HCT116 (cell line): ENCODE measurements at regions not wholly inside any gene's neighbourhood (a gene's known extent, or its start where the extent isn't known, plus 50 kb on each side); places are given as distances from the start of the nearest gene placed in this dataset.

Experiments used
- ATAC-seq: fragments of 200-7000 bp; cut with Tn5 transposase; 2 replicates; pipeline ENCODE4 v1.9.1; 2020; ENCODE audit warnings: mild to moderate bottlenecking, moderate library complexity
- BruUV-seq: library from RNA; stranded (reverse); fragments of 400-500 nt; replicated peaks from 2 replicates; lab custom pipeline; 2021; lab: Mats Ljungman, UMichigan
- CTCF ChIA-PET: fragments of 300-600 bp; sonication (Branson Sonifier 250); formaldehyde crosslinking; loops from one replicate; lab custom pipeline; 2021; ENCODE audit warnings: antibody characterized with exemption; lab: Charles Lee
- POLR2A ChIA-PET: fragments of 300-600, 350-600 bp; sonication (Branson Sonifier 250); formaldehyde crosslinking; loops from one replicate; lab custom pipeline; 2021; ENCODE audit warnings: antibody characterized with exemption; lab: Charles Lee
- RAD21 ChIA-PET, 2 experiments: fragments of 300-600 bp; sonication (Branson Sonifier 250); formaldehyde crosslinking; loops; one replicate each; lab custom pipeline; 2023; ENCODE audit warnings: low total read pairs in 2 of 2; ENCODE audit not compliant: uncharacterized antibody in 2 of 2, unreplicated experiment in 2 of 2, low non-redundant PET in 1 of 2; lab: Charles Lee
- DNase-seq: peaks from one replicate; pipeline ENCODE4 v3.0.0-alpha.2; 2010; ENCODE audit warnings: low read depth, low spot score
- H2AFZ ChIP-seq: fragments of 200-600 bp; shearing (Covaris generic), sonication (generic); 2 replicates; pipeline ENCODE4 v1.6.1; 2017; ENCODE audit warnings: low read depth, mixed run types, mixed read lengths, antibody characterized with exemption, low read length; ENCODE audit not compliant: poor library complexity, severe bottlenecking
- H3K27ac ChIP-seq: 2 replicates; pipeline ENCODE4 v1.5.1; 2012; ENCODE audit warnings: low read depth, low read length
- H3K27me3 ChIP-seq: fragments of 200-600 bp; sonication (generic); 2 replicates; pipeline ENCODE4 v1.6.1; 2016; ENCODE audit warnings: mixed run types, low read length, mixed read lengths; ENCODE audit not compliant: insufficient read depth
- H3K36me3 ChIP-seq, 2 experiments: fragments of 200-500 bp in 1 of 2; fragments of 200-600 bp in 1 of 2; sonication (Bioruptor generic) in 1 of 2; sonication (generic) in 1 of 2; 2 replicates each; pipeline versions ENCODE4 v1.5.1 to v1.6.1; 2014 to 2016; ENCODE audit warnings: low read length in 2 of 2, inconsistent platforms in 1 of 2, mixed read lengths in 1 of 2, mixed run types in 1 of 2; ENCODE audit not compliant: insufficient read depth in 2 of 2, control insufficient read depth in 1 of 2
- H3K4me1 ChIP-seq, 2 experiments: fragments of 200-600 bp in 1 of 2; sonication (generic) in 1 of 2; 2 replicates each; pipeline versions ENCODE4 v1.5.1 to v1.6.1; 2012 to 2017; ENCODE audit warnings: low read length in 2 of 2, inconsistent platforms in 1 of 2, mild to moderate bottlenecking in 1 of 2, mixed read lengths in 1 of 2, mixed run types in 1 of 2, moderate library complexity in 1 of 2; ENCODE audit not compliant: insufficient read depth in 2 of 2, control insufficient read depth in 1 of 2
- H3K4me2 ChIP-seq: fragments of 200-600 bp; sonication (generic); 2 replicates; pipeline ENCODE4 v1.6.1; 2017; ENCODE audit warnings: mixed run types, low read length, mixed read lengths
- H3K4me3 ChIP-seq, 2 experiments: fragments of 200-600 bp in 1 of 2; sonication (generic) in 1 of 2; replicated peaks in 1 of 2; 2 replicates each; pipeline ENCODE4 v1.5.1; 2011 to 2016; ENCODE audit warnings: low read length in 2 of 2, control low read depth in 1 of 2, low read depth in 1 of 2, mild to moderate bottlenecking in 1 of 2, mixed read lengths in 1 of 2, mixed run types in 1 of 2
- H3K79me2 ChIP-seq: fragments of 200-600 bp; sonication (generic); 2 replicates; pipeline ENCODE4 v1.6.1; 2017; ENCODE audit warnings: mild to moderate bottlenecking, mixed run types, low read length, moderate library complexity, mixed read lengths; ENCODE audit not compliant: insufficient read depth
- H3K9ac ChIP-seq: fragments of 200-600 bp; sonication (generic); 2 replicates; pipeline ENCODE4 v1.6.1; 2016; ENCODE audit warnings: low read length, mixed read lengths
- H3K9me2 ChIP-seq: fragments of 200-600 bp; sonication (generic), shearing (Covaris generic); 2 replicates; pipeline ENCODE4 v1.6.1; 2017; ENCODE audit warnings: mixed run types, mild to moderate bottlenecking, moderate library complexity; ENCODE audit not compliant: insufficient read depth
- H3K9me3 ChIP-seq, 2 experiments: fragments of 200-500 bp in 1 of 2; fragments of 200-600 bp in 1 of 2; sonication (Bioruptor generic) in 1 of 2; sonication (generic) in 1 of 2; 2 replicates each; pipeline ENCODE4 v1.6.1; 2014 to 2017; ENCODE audit warnings: low read length in 2 of 2, mixed read lengths in 2 of 2, inconsistent platforms in 1 of 2, low read depth in 1 of 2, mild to moderate bottlenecking in 1 of 2, mixed run types in 1 of 2, moderate library complexity in 1 of 2; ENCODE audit not compliant: control insufficient read depth in 1 of 2, insufficient read depth in 1 of 2
- H4K20me1 ChIP-seq: fragments of 200-600 bp; sonication (generic), shearing (Covaris generic); 2 replicates; pipeline ENCODE4 v1.6.1; 2017; ENCODE audit warnings: mixed run types, mild to moderate bottlenecking, moderate library complexity; ENCODE audit not compliant: insufficient read depth
- CEBPB ChIP-seq: IDR thresholded peaks from 2 replicates; pipeline ENCODE4 v1.6.1; 2012; ENCODE audit warnings: low read depth
- ELF1 ChIP-seq: IDR thresholded peaks from 2 replicates; pipeline ENCODE4 v1.6.1; 2012; ENCODE audit warnings: low read depth, borderline replicate concordance
- EZH2 ChIP-seq: fragments of 200-600 bp; sonication (generic); IDR thresholded peaks from 2 replicates; pipeline ENCODE4 v1.6.1; 2017; ENCODE audit warnings: antibody characterized with exemption, mixed run types
- EZH2phosphoT487 ChIP-seq: fragments of 200-600 bp; IDR thresholded peaks from 2 replicates; pipeline ENCODE4 v1.6.1; 2018; ENCODE audit warnings: antibody characterized with exemption, borderline replicate concordance
- RAD21 ChIP-seq: IDR thresholded peaks from 2 replicates; pipeline ENCODE4 v1.6.1; 2012; ENCODE audit warnings: low read depth, mild to moderate bottlenecking
- SP1 ChIP-seq: IDR thresholded peaks from 2 replicates; pipeline ENCODE4 v1.6.1; 2012; ENCODE audit warnings: low read depth
- YY1 ChIP-seq: IDR thresholded peaks from 2 replicates; pipeline ENCODE4 v1.6.1; 2011; ENCODE audit warnings: low read length, low read depth, moderate library complexity, mild to moderate bottlenecking; ENCODE audit not compliant: insufficient replicate concordance; ENCODE audit errors: extremely low read depth
- ZFX ChIP-seq: fragments of 450-650 bp; IDR thresholded peaks from 2 replicates; pipeline ENCODE4 v1.6.1; 2017
- ZNF274 ChIP-seq: fragments of 200-500 bp; sonication (Bioruptor generic); IDR thresholded peaks from 2 replicates; pipeline ENCODE4 v1.6.1; 2014; ENCODE audit warnings: mild to moderate bottlenecking, low read depth, low read length, inconsistent platforms
- intact Hi-C: fragments of 100-400 bp; cut with micrococcal nuclease; formaldehyde crosslinking; loops from 2 replicates; pipeline ENCODE4 v1.10.0; 2022
- TF ChIP-seq, protein P1 (sequence below): IDR thresholded peaks from 2 replicates; pipeline ENCODE4 v1.6.1; 2012; ENCODE audit warnings: low read depth
- TF ChIP-seq, protein P2 (sequence below): IDR thresholded peaks from 2 replicates; pipeline ENCODE4 v1.6.1; 2012
- TF ChIP-seq, protein P3 (sequence below): IDR thresholded peaks from 2 replicates; pipeline ENCODE4 v1.6.1; 2012

DNA sequence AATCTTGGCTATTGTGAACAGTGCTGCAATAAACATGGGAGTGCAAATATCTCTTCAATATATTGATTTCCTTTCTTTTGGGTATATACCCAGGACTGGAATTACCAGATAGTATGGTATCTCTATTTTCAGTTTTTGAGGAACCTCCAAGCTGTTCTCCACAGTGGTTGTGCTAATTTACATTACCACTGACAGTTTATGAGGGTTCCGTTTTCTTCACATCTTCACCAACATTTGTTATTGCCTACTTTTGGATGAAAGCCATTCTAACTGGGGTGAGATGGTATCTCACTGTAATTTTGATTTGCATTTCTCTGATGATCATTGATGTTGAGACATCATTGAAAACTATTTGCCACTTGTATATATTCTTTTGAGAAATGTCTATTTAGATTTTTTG lies 79.6 kb upstream of the ZNF827 start:
- Histone ChIP-seq H4K20me1 (no peaks in the 10 kb centered on the region), H2AFZ (no peak overlapping the region), H3K4me2 (no peak overlapping the region), H3K36me3 (no peaks in the 10 kb centered on the region), H3K27ac (no peak overlapping the region), H3K27me3 (no peaks in the 10 kb centered on the region), H3K9ac (no peak overlapping the region), H3K79me2 (no peaks in the 10 kb centered on the region), H3K9me3 (no peaks in the 10 kb centered on the region), H3K9me2 (no peaks in the 10 kb centered on the region), H3K4me3 (no peak overlapping the region), H3K4me1 (no peaks in the 10 kb centered on the region)
- TF ChIP-seq ZNF274, result no peak
- no peak for TF ChIP-seq ZFX
- TF ChIP-seq, protein P1, sequence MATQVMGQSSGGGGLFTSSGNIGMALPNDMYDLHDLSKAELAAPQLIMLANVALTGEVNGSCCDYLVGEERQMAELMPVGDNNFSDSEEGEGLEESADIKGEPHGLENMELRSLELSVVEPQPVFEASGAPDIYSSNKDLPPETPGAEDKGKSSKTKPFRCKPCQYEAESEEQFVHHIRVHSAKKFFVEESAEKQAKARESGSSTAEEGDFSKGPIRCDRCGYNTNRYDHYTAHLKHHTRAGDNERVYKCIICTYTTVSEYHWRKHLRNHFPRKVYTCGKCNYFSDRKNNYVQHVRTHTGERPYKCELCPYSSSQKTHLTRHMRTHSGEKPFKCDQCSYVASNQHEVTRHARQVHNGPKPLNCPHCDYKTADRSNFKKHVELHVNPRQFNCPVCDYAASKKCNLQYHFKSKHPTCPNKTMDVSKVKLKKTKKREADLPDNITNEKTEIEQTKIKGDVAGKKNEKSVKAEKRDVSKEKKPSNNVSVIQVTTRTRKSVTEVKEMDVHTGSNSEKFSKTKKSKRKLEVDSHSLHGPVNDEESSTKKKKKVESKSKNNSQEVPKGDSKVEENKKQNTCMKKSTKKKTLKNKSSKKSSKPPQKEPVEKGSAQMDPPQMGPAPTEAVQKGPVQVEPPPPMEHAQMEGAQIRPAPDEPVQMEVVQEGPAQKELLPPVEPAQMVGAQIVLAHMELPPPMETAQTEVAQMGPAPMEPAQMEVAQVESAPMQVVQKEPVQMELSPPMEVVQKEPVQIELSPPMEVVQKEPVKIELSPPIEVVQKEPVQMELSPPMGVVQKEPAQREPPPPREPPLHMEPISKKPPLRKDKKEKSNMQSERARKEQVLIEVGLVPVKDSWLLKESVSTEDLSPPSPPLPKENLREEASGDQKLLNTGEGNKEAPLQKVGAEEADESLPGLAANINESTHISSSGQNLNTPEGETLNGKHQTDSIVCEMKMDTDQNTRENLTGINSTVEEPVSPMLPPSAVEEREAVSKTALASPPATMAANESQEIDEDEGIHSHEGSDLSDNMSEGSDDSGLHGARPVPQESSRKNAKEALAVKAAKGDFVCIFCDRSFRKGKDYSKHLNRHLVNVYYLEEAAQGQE, result no peak
- no peak for TF ChIP-seq ELF1
- TF ChIP-seq, protein P2, sequence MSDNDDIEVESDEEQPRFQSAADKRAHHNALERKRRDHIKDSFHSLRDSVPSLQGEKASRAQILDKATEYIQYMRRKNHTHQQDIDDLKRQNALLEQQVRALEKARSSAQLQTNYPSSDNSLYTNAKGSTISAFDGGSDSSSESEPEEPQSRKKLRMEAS, result no peak
- ChIA-PET POLR2A (no interaction called here), CTCF (no interaction called here), RAD21 (no interaction called here)
- intact Hi-C loops, result no loop called here
- DNase-seq, result no peak
- BruUV-seq, result no TSS peak
- ATAC-seq, result no peak

DNA sequence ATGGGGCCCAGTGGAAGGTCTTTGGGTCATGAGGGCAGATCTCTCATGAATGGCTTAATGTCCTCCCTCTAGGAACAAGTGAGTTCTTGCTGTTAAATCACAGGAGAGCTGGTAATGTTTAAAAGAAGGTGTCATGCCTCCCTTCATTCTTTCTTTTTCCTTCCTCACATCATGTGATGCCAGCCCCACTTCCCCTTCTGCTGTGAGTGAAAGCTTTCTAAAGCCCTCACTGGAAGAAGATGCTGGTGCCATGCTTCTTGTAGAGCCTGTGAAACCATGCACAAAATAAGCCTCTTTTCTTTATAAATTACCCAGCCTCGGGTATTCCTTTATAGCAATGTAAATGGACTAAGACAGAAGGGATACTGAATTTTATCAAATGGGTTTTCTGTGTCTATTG lies 66.1 kb upstream of the ZNF827 start:
- RAD21 ChIA-PET, result no interaction called here
- TF ChIP-seq RAD21, result no peak
- TF ChIP-seq ELF1, result no peak
- no peak for TF ChIP-seq YY1
- no peak for TF ChIP-seq ZNF274
- TF ChIP-seq SP1, result no peak
- no peak for TF ChIP-seq EZH2phosphoT487
- TF ChIP-seq, protein P3, sequence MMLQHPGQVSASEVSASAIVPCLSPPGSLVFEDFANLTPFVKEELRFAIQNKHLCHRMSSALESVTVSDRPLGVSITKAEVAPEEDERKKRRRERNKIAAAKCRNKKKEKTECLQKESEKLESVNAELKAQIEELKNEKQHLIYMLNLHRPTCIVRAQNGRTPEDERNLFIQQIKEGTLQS, result no peak
- TF ChIP-seq, protein P1, result no peak
- TF ChIP-seq, protein P2, result no peak
- TF ChIP-seq EZH2, result no peak
- no peak for TF ChIP-seq CEBPB

More for the DNA sequence above, 66.1 kb upstream of the ZNF827 start:
- CTCF ChIA-PET, result no interaction called here
- Histone ChIP-seq H4K20me1 (no peaks in the 10 kb centered on the region), H3K36me3 (no peaks in the 10 kb centered on the region), H3K9me3 (0 out of 4 replicates have a peak, but pooled peaks cover 0 to 3% of the 10 kb centered on the region in 2 experiments), H3K27ac (no peak overlapping the region), H3K4me2 (no peak overlapping the region), H3K27me3 (no peaks in the 10 kb centered on the region), H3K9ac (no peak overlapping the region), H3K4me3 (no peak overlapping the region), H3K79me2 (no peaks in the 10 kb centered on the region), H2AFZ (no peak overlapping the region), H3K4me1 (no peaks in the 10 kb centered on the region), H3K9me2 (no peaks in the 10 kb centered on the region)
- no peak for ATAC-seq
- intact Hi-C loops, result no loop called here
- BruUV-seq, result no TSS peak
- POLR2A ChIA-PET, result no interaction called here
- no peak for DNase-seq
